CD4-positive, alpha-beta memory T cell (primary cell): ENCODE measurements at regions not wholly inside any gene's neighbourhood (a gene's known extent, or its start where the extent isn't known, plus 50 kb on each side); places are given as distances from the start of the nearest gene placed in this dataset.

Experiments
- CTCF ChIA-PET: fragments of 350-600 bp; sonication (Branson Sonifier 250); formaldehyde crosslinking; loops from one replicate; lab custom pipeline; 2021; ENCODE audit warnings: inconsistent platforms; ENCODE audit not compliant: partially characterized antibody; lab: Charles Lee
- POLR2A ChIA-PET: fragments of 350-600 bp; sonication (Branson Sonifier 250); formaldehyde crosslinking; loops from one replicate; lab custom pipeline; 2021; ENCODE audit not compliant: partially characterized antibody; lab: Charles Lee
- DNase-seq, 5 donors: peaks; one replicate each; pipeline versions ENCODE4 v3.0.0 to v3.0.0-alpha.2; 2020 to 2022; ENCODE audit warnings: mixed read lengths in 1 of 5
- H3K27ac ChIP-seq: one replicate; pipeline ENCODE4 v1.7.0; 2013; ENCODE audit warnings: low read depth, low read length
- H3K27me3 ChIP-seq: 2 replicates; pipeline ENCODE4 v1.7.0; 2013; ENCODE audit warnings: mild to moderate bottlenecking, low read length, moderate library complexity; ENCODE audit not compliant: insufficient read depth
- H3K36me3 ChIP-seq: 2 replicates; pipeline ENCODE4 v1.7.0; 2013; ENCODE audit warnings: mild to moderate bottlenecking, low read length, moderate library complexity; ENCODE audit not compliant: insufficient read depth
- H3K4me1 ChIP-seq: 2 replicates; pipeline ENCODE4 v1.7.0; 2013; ENCODE audit warnings: mild to moderate bottlenecking, low read length, moderate library complexity; ENCODE audit not compliant: insufficient read depth
- H3K4me3 ChIP-seq, 2 donors: one replicate each; pipeline ENCODE4 v1.7.0; 2013; ENCODE audit warnings: low read length in 2 of 2, mild to moderate bottlenecking in 1 of 2
- H3K9me3 ChIP-seq, 2 donors: one replicate each; pipeline ENCODE4 v1.7.0; 2013; ENCODE audit warnings: low read length in 2 of 2, control low read depth in 1 of 2; ENCODE audit not compliant: control insufficient read depth in 1 of 2
- H3K27ac Mint-ChIP-seq, 7 donors: one replicate each; pipeline ENCODE4 v1.8.0; 2020 to 2021; ENCODE audit warnings: mixed read lengths in 7 of 7, mild to moderate bottlenecking in 6 of 7, inconsistent platforms in 3 of 7, moderate library complexity in 3 of 7
- H3K27me3 Mint-ChIP-seq, 2 donors: one replicate each; pipeline ENCODE4 v1.8.0; 2020 to 2021; ENCODE audit warnings: mixed read lengths in 2 of 2
- H3K36me3 Mint-ChIP-seq, 2 donors: one replicate each; pipeline ENCODE4 v1.8.0; 2020 to 2021; ENCODE audit warnings: mixed read lengths in 2 of 2, inconsistent platforms in 1 of 2, mild to moderate bottlenecking in 1 of 2
- H3K4me1 Mint-ChIP-seq, 4 donors: one replicate each; pipeline ENCODE4 v1.8.0; 2020 to 2021; ENCODE audit warnings: mixed read lengths in 4 of 4, mild to moderate bottlenecking in 1 of 4
- H3K4me3 Mint-ChIP-seq, 8 donors: one replicate each; pipeline ENCODE4 v1.8.0; 2020 to 2021; ENCODE audit warnings: mixed read lengths in 8 of 8, mild to moderate bottlenecking in 7 of 8, moderate library complexity in 6 of 8, inconsistent platforms in 3 of 8
- H3K9me3 Mint-ChIP-seq, 8 donors: one replicate each; pipeline ENCODE4 v1.8.0; 2020 to 2021; ENCODE audit warnings: mixed read lengths in 8 of 8, mild to moderate bottlenecking in 5 of 8, inconsistent platforms in 3 of 8, moderate library complexity in 1 of 8
- intact Hi-C: fragments of 100-400 bp; cut with micrococcal nuclease; formaldehyde crosslinking; loops from one replicate; pipeline ENCODE4 v1.15.1; 2023

- Mint-ChIP-seq H3K9me3 (no peaks in the 10 kb centered on the region), H3K27ac (no peak overlapping the region), H3K36me3 (no peaks in the 10 kb centered on the region), H3K4me3 (no peak overlapping the region), H3K27me3 (peaks cover 5 to 8% of the 10 kb centered on the region in 2 donors), H3K4me1 (no peaks in the 10 kb centered on the region)
- no peaks in the 10 kb centered on the region for H3K9me3 ChIP-seq
- DNase-seq: no peak
- intact Hi-C loops: no loop called here
- no peak overlapping the region for H3K4me3 ChIP-seq
- CTCF ChIA-PET: no interaction called here
- H3K4me1 ChIP-seq: no peaks in the 10 kb centered on the region
- H3K27me3 ChIP-seq: no peaks in the 10 kb centered on the region
- POLR2A ChIA-PET: no interaction called here
- H3K36me3 ChIP-seq: no peaks in the 10 kb centered on the region
- no peak overlapping the region for H3K27ac ChIP-seq
These were observed 115.1 kb downstream of the FEM1C start for GRCh38 chr5:115429345-115429940.

- no peak overlapping the region for H3K27ac Mint-ChIP-seq
- no peaks in the 10 kb centered on the region for H3K4me1 Mint-ChIP-seq
- no peaks in the 10 kb centered on the region for H3K36me3 Mint-ChIP-seq
- no peaks in the 10 kb centered on the region for H3K9me3 Mint-ChIP-seq
- Histone ChIP-seq H3K27me3 (no peaks in the 10 kb centered on the region), H3K4me1 (no peaks in the 10 kb centered on the region), H3K9me3 (no peaks in the 10 kb centered on the region), H3K36me3 (no peaks in the 10 kb centered on the region), H3K4me3 (no peak overlapping the region), H3K27ac (no peak overlapping the region)
- CTCF ChIA-PET: no interaction called here
- intact Hi-C loops: no loop called here
- POLR2A ChIA-PET: no interaction called here
- H3K4me3 Mint-ChIP-seq: no peak overlapping the region
- peaks cover 5 to 6% of the 10 kb centered on the region in 2 donors for H3K27me3 Mint-ChIP-seq
- DNase-seq: no peak
These were observed 115.9 kb downstream of the FEM1C start for GRCh38 chr5:115428676-115429075.

GRCh38 chr5:115428248-115428647, 116.3 kb downstream of the FEM1C start:
- Histone ChIP-seq H3K4me1 (no peaks in the 10 kb centered on the region), H3K9me3 (no peaks in the 10 kb centered on the region), H3K36me3 (no peaks in the 10 kb centered on the region), H3K27ac (no peak overlapping the region), H3K4me3 (no peak overlapping the region), H3K27me3 (no peaks in the 10 kb centered on the region)
- peaks cover 5 to 6% of the 10 kb centered on the region in 2 donors for H3K27me3 Mint-ChIP-seq
- ChIA-PET CTCF (no interaction called here), POLR2A (no interaction called here)
- no peak for DNase-seq
- H3K9me3 Mint-ChIP-seq: no peaks in the 10 kb centered on the region
- no peaks in the 10 kb centered on the region for H3K4me1 Mint-ChIP-seq
- intact Hi-C loops: no loop called here
- no peaks in the 10 kb centered on the region for H3K36me3 Mint-ChIP-seq
- H3K27ac Mint-ChIP-seq: no peak overlapping the region
- no peak overlapping the region for H3K4me3 Mint-ChIP-seq

- no peak overlapping the region for H3K4me3 ChIP-seq
- H3K36me3 Mint-ChIP-seq: no peaks in the 10 kb centered on the region
- POLR2A ChIA-PET: no interaction called here
- H3K27me3 ChIP-seq: no peaks in the 10 kb centered on the region
- peaks cover 6% of the 10 kb centered on the region in 2 donors for H3K27me3 Mint-ChIP-seq
- H3K27ac Mint-ChIP-seq: peak overlapping the region in 1 of 7 donors; percentile 12
- no peak overlapping the region for H3K4me3 Mint-ChIP-seq
- no peaks in the 10 kb centered on the region for H3K9me3 Mint-ChIP-seq
- no peaks in the 10 kb centered on the region for H3K4me1 Mint-ChIP-seq
- CTCF ChIA-PET: interaction anchor here (1.4 kb wide), 1 partner anchor 11 kb away, joined by 3 read pairs; no protein-coding TSS in a partner anchor
- intact Hi-C loops: no loop called here
- no peaks in the 10 kb centered on the region for H3K4me1 ChIP-seq
- no peak for DNase-seq
- no peaks in the 10 kb centered on the region for H3K9me3 ChIP-seq
- no peak overlapping the region for H3K27ac ChIP-seq
- H3K36me3 ChIP-seq: no peaks in the 10 kb centered on the region
These were observed 120.1 kb downstream of the FEM1C start for GRCh38 chr5:115424446-115424845.

- H3K4me1 Mint-ChIP-seq: no peaks in the 10 kb centered on the region
- no peaks in the 10 kb centered on the region for H3K9me3 ChIP-seq
- H3K27ac Mint-ChIP-seq: no peak overlapping the region
- ChIA-PET CTCF (interaction anchor here (1.4 kb wide), 1 partner anchor 12 kb away, joined by 3 read pairs; no protein-coding TSS in a partner anchor), POLR2A (no interaction called here)
- peaks cover 6% of the 10 kb centered on the region in 2 donors for H3K27me3 Mint-ChIP-seq
- no peaks in the 10 kb centered on the region for H3K27me3 ChIP-seq
- H3K4me1 ChIP-seq: no peaks in the 10 kb centered on the region
- H3K9me3 Mint-ChIP-seq: no peaks in the 10 kb centered on the region
- H3K36me3 ChIP-seq: no peaks in the 10 kb centered on the region
- H3K36me3 Mint-ChIP-seq: no peaks in the 10 kb centered on the region
- H3K4me3 ChIP-seq: no peak overlapping the region
- intact Hi-C loops: no loop called here
- H3K4me3 Mint-ChIP-seq: no peak overlapping the region
- no peak overlapping the region for H3K27ac ChIP-seq
- no peak for DNase-seq
These were observed 120.5 kb downstream of the FEM1C start for GRCh38 chr5:115424030-115424429.

- CTCF ChIA-PET: interaction anchor here (1.4 kb wide), 1 partner anchor 12 kb away, joined by 3 read pairs; no protein-coding TSS in a partner anchor
- Histone ChIP-seq H3K27me3 (no peaks in the 10 kb centered on the region), H3K4me3 (no peak overlapping the region), H3K9me3 (no peaks in the 10 kb centered on the region), H3K4me1 (no peaks in the 10 kb centered on the region), H3K27ac (no peak overlapping the region), H3K36me3 (no peaks in the 10 kb centered on the region)
- DNase-seq: no peak
- Mint-ChIP-seq H3K36me3 (no peaks in the 10 kb centered on the region), H3K9me3 (no peaks in the 10 kb centered on the region), H3K4me3 (no peak overlapping the region), H3K27ac (no peak overlapping the region), H3K4me1 (no peaks in the 10 kb centered on the region), H3K27me3 (peaks cover 6% of the 10 kb centered on the region in 2 donors)
- intact Hi-C loops: no loop called here
- POLR2A ChIA-PET: no interaction called here
These were observed 121.0 kb downstream of the FEM1C start for GRCh38 chr5:115423541-115423940.

GRCh38 chr5:115423051-115423450, 121.5 kb downstream of the FEM1C start:
- H3K9me3 Mint-ChIP-seq: no peaks in the 10 kb centered on the region
- Histone ChIP-seq H3K36me3 (no peaks in the 10 kb centered on the region), H3K27ac (no peak overlapping the region), H3K4me1 (no peaks in the 10 kb centered on the region), H3K9me3 (no peaks in the 10 kb centered on the region), H3K4me3 (no peak overlapping the region), H3K27me3 (no peaks in the 10 kb centered on the region)
- intact Hi-C loops: no loop called here
- POLR2A ChIA-PET: no interaction called here
- CTCF ChIA-PET: no interaction called here
- H3K36me3 Mint-ChIP-seq: no peaks in the 10 kb centered on the region
- DNase-seq: no peak
- no peaks in the 10 kb centered on the region for H3K4me1 Mint-ChIP-seq
- H3K27me3 Mint-ChIP-seq: peaks cover 6 to 8% of the 10 kb centered on the region in 2 donors
- no peak overlapping the region for H3K4me3 Mint-ChIP-seq
- H3K27ac Mint-ChIP-seq: no peak overlapping the region
